PC-9 (cell line): ENCODE measurements at regions not wholly inside any gene's neighbourhood (a gene's known extent, or its start where the extent isn't known, plus 50 kb on each side); places are given as distances from the start of the nearest gene placed in this dataset.
A peak's percentile ranks its signal among the peaks of the same experiment; 100 is the strongest.

Experiments used
- BruUV-seq: library from RNA; stranded (reverse); fragments of 400-500 nt; replicated peaks from 2 replicates; lab custom pipeline; 2021; lab: Mats Ljungman, UMichigan
- CTCF ChIA-PET: fragments of 300-600 bp; sonication (Branson Sonifier 250); formaldehyde crosslinking; loops from one replicate; lab custom pipeline; 2022; ENCODE audit warnings: antibody characterized with exemption; lab: Charles Lee
- POLR2A ChIA-PET: fragments of 300-600 bp; sonication (Branson Sonifier 250); formaldehyde crosslinking; loops from one replicate; lab custom pipeline; 2022; ENCODE audit warnings: antibody characterized with exemption; ENCODE audit not compliant: unreplicated experiment; lab: Charles Lee
- DNase-seq, 2 experiments: peaks; one replicate each; pipeline versions ENCODE4 v3.0.0 to v3.0.0-alpha.2; 2015 to 2022; ENCODE audit warnings: mixed read lengths in 1 of 2
- H2AFZ ChIP-seq: fragments of 200-600 bp; sonication (generic); 2 replicates; pipeline ENCODE4 v1.8.1; 2017; ENCODE audit warnings: antibody characterized with exemption
- H3F3A ChIP-seq: fragments of 200-600 bp; sonication (generic); 2 replicates; pipeline ENCODE4 v1.8.1; 2017; ENCODE audit warnings: antibody characterized with exemption, mild to moderate bottlenecking, low read depth; ENCODE audit not compliant: insufficient read depth
- H3K27ac ChIP-seq: fragments of 200-600 bp; sonication (generic); 2 replicates; pipeline ENCODE4 v1.6.1; 2016; ENCODE audit warnings: mixed run types
- H3K27me3 ChIP-seq: fragments of 200-600 bp; sonication (generic); 2 replicates; pipeline ENCODE4 v1.6.1; 2016; ENCODE audit warnings: low read depth, mixed run types; ENCODE audit not compliant: insufficient read depth
- H3K36me3 ChIP-seq: fragments of 200-600 bp; sonication (generic); 2 replicates; pipeline ENCODE4 v1.6.1; 2016; ENCODE audit warnings: low read depth, mixed run types
- H3K4me1 ChIP-seq: fragments of 200-600 bp; sonication (generic); replicated peaks from 2 replicates; pipeline ENCODE4 v1.6.1; 2016; ENCODE audit warnings: mixed run types; ENCODE audit not compliant: insufficient read depth
- H3K4me2 ChIP-seq: fragments of 200-600 bp; sonication (generic); 2 replicates; pipeline ENCODE4 v1.6.1; 2017; ENCODE audit warnings: mixed run types
- H3K4me3 ChIP-seq: fragments of 200-600 bp; sonication (generic); 2 replicates; pipeline ENCODE4 v1.6.1; 2016; ENCODE audit warnings: mixed run types
- H3K79me2 ChIP-seq: fragments of 200-600 bp; sonication (generic); 2 replicates; pipeline ENCODE4 v1.6.1; 2017; ENCODE audit warnings: low read depth, mixed run types
- H3K9me2 ChIP-seq: fragments of 200-600 bp; sonication (generic); 2 replicates; pipeline ENCODE4 v1.8.1; 2017; ENCODE audit warnings: mild to moderate bottlenecking; ENCODE audit not compliant: insufficient read depth
- H3K9me3 ChIP-seq: fragments of 200-600 bp; sonication (generic); 2 replicates; pipeline ENCODE4 v1.8.1; 2016; ENCODE audit warnings: low read depth; ENCODE audit not compliant: insufficient read depth
- H4K20me1 ChIP-seq: fragments of 200-600 bp; sonication (generic); 2 replicates; pipeline ENCODE4 v1.8.1; 2017; ENCODE audit not compliant: insufficient read depth
- EZH2 ChIP-seq: fragments of 200-600 bp; sonication (generic); IDR thresholded peaks from 2 replicates; pipeline ENCODE4 v1.8.0; 2017; ENCODE audit warnings: antibody characterized with exemption, low read depth
- intact Hi-C: fragments of 100-400 bp; cut with micrococcal nuclease; formaldehyde crosslinking; loops from one replicate; pipeline ENCODE4 v1.10.0; 2022; ENCODE audit not compliant: unreplicated experiment
- TF ChIP-seq, protein P1 (sequence below): fragments of 200-600 bp; sonication (generic); conservative IDR thresholded peaks from 2 replicates; pipeline ENCODE4 v1.6.1; 2017; ENCODE audit warnings: mixed run types, antibody characterized with exemption, mild to moderate bottlenecking, moderate library complexity

DNA sequence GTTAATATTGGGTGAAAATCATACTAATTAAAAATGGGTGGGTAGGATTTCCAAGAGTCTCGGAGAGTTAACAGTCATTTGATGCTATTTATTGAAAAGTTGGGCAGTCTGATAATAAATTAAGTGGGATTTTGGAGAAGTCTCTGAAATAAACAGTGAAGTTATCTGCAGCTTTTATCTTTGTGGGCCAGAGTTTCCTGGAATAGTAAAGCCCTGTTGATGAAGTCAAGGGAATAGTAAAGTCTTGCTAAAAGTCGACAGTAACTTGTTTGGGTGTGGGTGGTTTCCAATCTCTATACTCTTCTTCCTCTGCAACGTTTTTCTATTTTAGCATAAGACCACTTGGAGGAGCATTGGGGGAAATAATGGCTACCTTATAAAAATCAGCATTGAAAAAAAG, 493.6 kb downstream of the EPM2A start:
- intact Hi-C loops: no loop called here
- H3K27me3 ChIP-seq: no peaks in the 10 kb centered on the region
- ChIA-PET CTCF (no interaction called here), POLR2A (interaction anchor here (0.6 kb wide), 1 partner anchor 63 kb away, joined by 3 read pairs; no protein-coding TSS in a partner anchor)
- H3K36me3 ChIP-seq: no peaks in the 10 kb centered on the region
- no peak overlapping the region for H3K4me2 ChIP-seq
- no TSS peak for BruUV-seq
- no peaks in the 10 kb centered on the region for H3K9me2 ChIP-seq
- no peaks in the 10 kb centered on the region for H3K79me2 ChIP-seq
- peaks cover 7% of the 10 kb centered on the region; the same call in 1 of the 2 replicates for H3F3A ChIP-seq
- peak overlapping the region; percentile 72; the same call in 1 of the 2 replicates for H2AFZ ChIP-seq
- H3K4me3 ChIP-seq: no peak overlapping the region
- H4K20me1 ChIP-seq: no peaks in the 10 kb centered on the region
- 0 out of 2 replicates have a peak, but pooled peaks cover 3% of the 10 kb centered on the region for H3K9me3 ChIP-seq
- no peak for DNase-seq
- no peak for TF ChIP-seq EZH2
- TF ChIP-seq, protein P1, sequence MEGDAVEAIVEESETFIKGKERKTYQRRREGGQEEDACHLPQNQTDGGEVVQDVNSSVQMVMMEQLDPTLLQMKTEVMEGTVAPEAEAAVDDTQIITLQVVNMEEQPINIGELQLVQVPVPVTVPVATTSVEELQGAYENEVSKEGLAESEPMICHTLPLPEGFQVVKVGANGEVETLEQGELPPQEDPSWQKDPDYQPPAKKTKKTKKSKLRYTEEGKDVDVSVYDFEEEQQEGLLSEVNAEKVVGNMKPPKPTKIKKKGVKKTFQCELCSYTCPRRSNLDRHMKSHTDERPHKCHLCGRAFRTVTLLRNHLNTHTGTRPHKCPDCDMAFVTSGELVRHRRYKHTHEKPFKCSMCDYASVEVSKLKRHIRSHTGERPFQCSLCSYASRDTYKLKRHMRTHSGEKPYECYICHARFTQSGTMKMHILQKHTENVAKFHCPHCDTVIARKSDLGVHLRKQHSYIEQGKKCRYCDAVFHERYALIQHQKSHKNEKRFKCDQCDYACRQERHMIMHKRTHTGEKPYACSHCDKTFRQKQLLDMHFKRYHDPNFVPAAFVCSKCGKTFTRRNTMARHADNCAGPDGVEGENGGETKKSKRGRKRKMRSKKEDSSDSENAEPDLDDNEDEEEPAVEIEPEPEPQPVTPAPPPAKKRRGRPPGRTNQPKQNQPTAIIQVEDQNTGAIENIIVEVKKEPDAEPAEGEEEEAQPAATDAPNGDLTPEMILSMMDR: no peak
- H3K4me1 ChIP-seq: peaks cover 13% of the 10 kb centered on the region; the same call in 1 of the 2 replicates
- H3K27ac ChIP-seq: peak overlapping the region; percentile 17; the same call in 1 of the 2 replicates

DNA sequence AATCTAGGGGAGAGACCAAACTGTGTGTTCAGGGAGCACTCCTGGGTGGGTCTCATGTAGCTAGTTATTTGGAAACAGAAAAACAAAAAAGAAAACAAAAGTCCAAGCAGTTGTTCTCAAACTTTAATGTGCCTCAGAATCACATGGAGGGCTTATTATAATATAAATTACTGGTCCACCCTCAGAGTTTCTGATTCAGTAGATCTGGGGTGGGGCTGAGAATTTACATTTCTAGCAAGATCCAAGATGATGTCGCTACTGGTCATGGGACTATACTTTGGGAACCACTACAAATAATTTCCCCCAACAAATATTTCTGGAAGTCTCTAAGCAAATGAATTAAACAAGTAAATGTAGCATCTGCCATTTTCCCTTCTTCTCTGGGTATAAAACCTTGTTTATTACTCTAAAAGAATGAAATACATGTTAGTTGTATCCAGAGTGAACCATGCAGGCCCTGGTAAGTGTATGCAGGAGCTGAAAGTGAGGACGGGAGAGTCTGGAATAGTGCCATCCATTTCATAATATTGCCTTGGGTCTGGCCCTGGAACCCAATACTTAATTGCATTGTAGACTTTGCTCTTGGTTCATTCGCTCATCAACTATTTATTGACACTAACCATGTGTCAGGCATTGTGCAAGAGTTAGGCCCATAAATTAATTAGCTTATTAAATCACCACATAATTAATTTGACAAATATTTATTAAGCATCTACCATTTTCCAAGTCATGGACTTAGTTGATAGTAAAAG, 490.8 kb downstream of the EPM2A start:
- Histone ChIP-seq H3F3A (peaks cover 19% of the 10 kb centered on the region; the same call in 1 of the 2 replicates), H3K79me2 (no peaks in the 10 kb centered on the region), H3K4me2 (no peak overlapping the region), H3K27ac (no peak overlapping the region), H4K20me1 (no peaks in the 10 kb centered on the region), H3K4me1 (peaks cover 30% of the 10 kb centered on the region), H3K9me3 (peaks cover 8% of the 10 kb centered on the region; the same call in 1 of the 2 replicates), H3K4me3 (no peak overlapping the region), H3K36me3 (no peaks in the 10 kb centered on the region), H2AFZ (no peak overlapping the region), H3K9me2 (no peaks in the 10 kb centered on the region), H3K27me3 (no peaks in the 10 kb centered on the region)
- no TSS peak for BruUV-seq
- DNase-seq: no peak
- intact Hi-C loops: no loop called here
- ChIA-PET POLR2A (no interaction called here), CTCF (no interaction called here)
- TF ChIP-seq EZH2: no peak

DNA sequence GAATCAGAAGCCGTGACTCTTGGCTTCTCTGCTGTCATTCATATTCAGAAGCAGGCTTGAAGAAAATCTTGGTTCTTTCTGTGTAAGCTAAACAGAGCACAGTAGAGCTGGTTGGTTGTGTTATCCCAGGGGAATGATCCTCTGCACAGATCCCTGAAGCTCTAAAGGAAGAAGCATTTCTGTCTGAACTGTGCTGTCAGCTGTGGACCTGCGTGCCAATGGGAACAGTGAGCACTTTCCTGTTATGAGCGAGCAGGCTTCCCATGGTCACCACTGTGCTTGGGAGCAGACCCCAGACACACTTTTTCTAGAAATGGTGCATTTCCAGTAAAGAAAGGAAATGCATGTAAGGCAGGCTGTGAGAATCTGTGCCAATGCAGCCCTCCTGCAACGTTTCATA, 490.2 kb downstream of the EPM2A start:
- intact Hi-C loops: no loop called here
- TF ChIP-seq, protein P1: no peak
- TF ChIP-seq EZH2: no peak
- Histone ChIP-seq H3K27me3 (no peaks in the 10 kb centered on the region), H3K36me3 (no peaks in the 10 kb centered on the region), H3K27ac (no peak overlapping the region), H3K4me1 (peaks cover 30% of the 10 kb centered on the region), H3K4me2 (no peak overlapping the region), H3K79me2 (no peaks in the 10 kb centered on the region), H3F3A (peaks cover 19% of the 10 kb centered on the region; the same call in 1 of the 2 replicates), H2AFZ (no peak overlapping the region), H4K20me1 (no peaks in the 10 kb centered on the region), H3K4me3 (no peak overlapping the region), H3K9me3 (peaks cover 8% of the 10 kb centered on the region; the same call in 1 of the 2 replicates), H3K9me2 (no peaks in the 10 kb centered on the region)
- CTCF ChIA-PET: no interaction called here
- POLR2A ChIA-PET: no interaction called here
- BruUV-seq: no TSS peak
- no peak for DNase-seq
